B cell (primary cell): ENCODE measurements at regions not wholly inside any gene's neighbourhood (a gene's known extent, or its start where the extent isn't known, plus 50 kb on each side); places are given as distances from the start of the nearest gene placed in this dataset.

ENCODE experiments used
- ATAC-seq: fragments of 200-7000 bp; cut with Tn5 transposase; one replicate; pipeline ENCODE4 v1.10.0; 2021; ENCODE audit warnings: low read depth, mild to moderate bottlenecking, moderate number of reproducible peaks, moderate library complexity
- CTCF ChIA-PET: fragments of 350-600 bp; sonication (Branson Sonifier 250); formaldehyde crosslinking; loops from one replicate; lab custom pipeline; 2021; ENCODE audit warnings: antibody characterized with exemption, inconsistent platforms; lab: Charles Lee
- POLR2A ChIA-PET: fragments of 350-600 bp; sonication (Branson Sonifier 250); formaldehyde crosslinking; loops from one replicate; lab custom pipeline; 2021; ENCODE audit warnings: antibody characterized with exemption; lab: Charles Lee
- DNase-seq: peaks from one replicate; pipeline ENCODE4 v3.0.0; 2013
- H2AFZ ChIP-seq: 2 replicates; pipeline ENCODE4 v1.6.1; 2012; ENCODE audit warnings: mild to moderate bottlenecking, low read depth, low read length; ENCODE audit not compliant: insufficient read depth, poor library complexity, severe bottlenecking
- H3K27ac ChIP-seq, 2 donors: 1 replicate in 1 of 2; 2 replicates in 1 of 2; pipeline ENCODE4 v1.5.1; 2012 to 2013; ENCODE audit warnings: low read length in 2 of 2, mild to moderate bottlenecking in 2 of 2, moderate library complexity in 1 of 2
- H3K27me3 ChIP-seq, 4 experiments: fragments of 200-600 bp in 1 of 4; sonication (generic) in 1 of 4; replicated peaks in 1 of 4; 1 replicate in 2 of 4; 2 replicates in 2 of 4; pipeline versions ENCODE4 v1.6.1 to v1.7.0; 2013 to 2016; ENCODE audit warnings: low read length in 3 of 4, mild to moderate bottlenecking in 2 of 4, mixed read lengths in 1 of 4, moderate library complexity in 1 of 4; ENCODE audit not compliant: insufficient read depth in 4 of 4, control insufficient read depth in 3 of 4; ENCODE audit errors: control extremely low read depth in 1 of 4
- H3K36me3 ChIP-seq, 2 experiments: replicated peaks in 1 of 2; 1 replicate in 1 of 2; 2 replicates in 1 of 2; pipeline versions ENCODE4 v1.6.1 to v1.7.1; 2013; ENCODE audit warnings: low read length in 1 of 2; ENCODE audit not compliant: insufficient read depth in 2 of 2, control insufficient read depth in 1 of 2; ENCODE audit errors: control extremely low read depth in 1 of 2, extremely low read depth in 1 of 2
- H3K4me1 ChIP-seq, 2 donors: fragments of 200-600 bp in 1 of 2; sonication (generic) in 1 of 2; 1 replicate in 1 of 2; 2 replicates in 1 of 2; pipeline versions ENCODE4 v1.5.1 to v1.6.1; 2013 to 2017; ENCODE audit warnings: low read length in 2 of 2; ENCODE audit not compliant: control insufficient read depth in 2 of 2, insufficient read depth in 2 of 2
- H3K4me2 ChIP-seq: replicated peaks from 2 replicates; pipeline ENCODE3; 2012; ENCODE audit warnings: mild to moderate bottlenecking, low read depth, low read length; ENCODE audit not compliant: poor library complexity, severe bottlenecking
- H3K4me3 ChIP-seq, 5 experiments: fragments of 200-600 bp in 1 of 5; sonication (generic) in 1 of 5; 1 replicate in 3 of 5; 2 replicates in 2 of 5; pipeline versions ENCODE4 v1.5.1 to v1.7.0; 2011 to 2016; ENCODE audit warnings: low read length in 4 of 5, mild to moderate bottlenecking in 4 of 5, low read depth in 2 of 5, control low read depth in 1 of 5, moderate library complexity in 1 of 5; ENCODE audit not compliant: insufficient read depth in 1 of 5; ENCODE audit errors: control extremely low read depth in 1 of 5, extremely low read depth in 1 of 5
- H3K79me2 ChIP-seq: fragments of 200-600 bp; sonication (generic); one replicate; pipeline ENCODE4 v1.6.0; 2016; ENCODE audit warnings: low read length; ENCODE audit not compliant: control insufficient read depth, insufficient read depth
- H3K9ac ChIP-seq: fragments of 200-600 bp; sonication (generic); 2 replicates; pipeline ENCODE4 v1.6.1; 2017; ENCODE audit warnings: mild to moderate bottlenecking, low read length, moderate library complexity
- H3K9me3 ChIP-seq, 3 donors: one replicate each; pipeline versions ENCODE4 v1.6.1 to v1.7.1; 2013; ENCODE audit warnings: low read length in 2 of 3; ENCODE audit not compliant: control insufficient read depth in 2 of 3, insufficient read depth in 1 of 3; ENCODE audit errors: control extremely low read depth in 1 of 3
- H4K20me1 ChIP-seq: 2 replicates; pipeline ENCODE4 v1.6.0; 2012; ENCODE audit warnings: mild to moderate bottlenecking, low read length; ENCODE audit not compliant: insufficient read depth, control insufficient read depth, poor library complexity, severe bottlenecking
- H3K27ac Mint-ChIP-seq: one replicate; pipeline ENCODE4 v1.8.0; 2021; ENCODE audit warnings: mixed read lengths
- H3K27me3 Mint-ChIP-seq: one replicate; pipeline ENCODE4 v1.8.0; 2021; ENCODE audit warnings: mixed read lengths
- H3K4me1 Mint-ChIP-seq: one replicate; pipeline ENCODE4 v1.8.0; 2021; ENCODE audit warnings: mixed read lengths
- H3K4me3 Mint-ChIP-seq: one replicate; pipeline ENCODE4 v1.8.0; 2021; ENCODE audit warnings: mixed read lengths
- H3K9me3 Mint-ChIP-seq: one replicate; pipeline ENCODE4 v1.8.0; 2022; ENCODE audit warnings: mixed read lengths; ENCODE audit not compliant: insufficient read depth
- CTCF ChIP-seq: fragments of 200-600 bp; IDR thresholded peaks from one replicate; pipeline ENCODE4 v1.8.0; 2022; ENCODE audit warnings: antibody characterized with exemption, mild to moderate bottlenecking
- EZH2 ChIP-seq: IDR thresholded peaks from 2 replicates; pipeline ENCODE4 v1.6.1; 2012; ENCODE audit warnings: borderline replicate concordance, low read depth, mild to moderate bottlenecking, moderate library complexity, low read length; ENCODE audit not compliant: insufficient read depth, poor library complexity, severe bottlenecking
- WGBS: methylation state at CpG from one replicate; pipeline ENCODE4 v1.1.5; 2013; ENCODE audit warnings: missing lambda C conversion rate; ENCODE audit not compliant: insufficient coverage; 5-methylcytosine and 5-hydroxymethylcytosine counted together
- intact Hi-C: fragments of 100-400 bp; cut with micrococcal nuclease; formaldehyde crosslinking; loops from one replicate; pipeline ENCODE4 v1.10.0; 2022

GRCh38 chrX:147776988-147777387 lies 134.7 kb upstream of the FMR1 start:
- Histone ChIP-seq H3K79me2 (no peaks in the 10 kb centered on the region), H3K27ac (no peak overlapping the region), H3K36me3 (no peaks in the 10 kb centered on the region), H3K9ac (no peak overlapping the region), H3K9me3 (no peaks in the 10 kb centered on the region), H4K20me1 (no peaks in the 10 kb centered on the region), H3K4me3 (no peak overlapping the region), H3K4me2 (no peak overlapping the region), H3K4me1 (no peaks in the 10 kb centered on the region), H2AFZ (no peak overlapping the region), H3K27me3 (no peaks in the 10 kb centered on the region)
- no peaks in the 10 kb centered on the region for H3K27me3 Mint-ChIP-seq
- H3K4me3 Mint-ChIP-seq = no peak overlapping the region
- no CpG with 5 or more reads among the region's 1 CpG for WGBS
- H3K27ac Mint-ChIP-seq = no peak overlapping the region
- ATAC-seq (no peak), DNase-seq (no peak)
- H3K4me1 Mint-ChIP-seq = no peaks in the 10 kb centered on the region
- ChIA-PET CTCF (no interaction called here), POLR2A (no interaction called here)
- no peaks in the 10 kb centered on the region for H3K9me3 Mint-ChIP-seq
- intact Hi-C loops = no loop called here
- TF ChIP-seq EZH2 = no peak
- TF ChIP-seq CTCF = no peak

GRCh38 chrX:147779173-147779572 lies 132.5 kb upstream of the FMR1 start:
- Histone ChIP-seq H3K9me3 (no peaks in the 10 kb centered on the region), H3K4me2 (no peak overlapping the region), H3K4me3 (no peak overlapping the region), H2AFZ (no peak overlapping the region), H3K79me2 (no peaks in the 10 kb centered on the region), H3K27ac (no peak overlapping the region), H3K27me3 (no peaks in the 10 kb centered on the region), H4K20me1 (no peaks in the 10 kb centered on the region), H3K36me3 (no peaks in the 10 kb centered on the region), H3K4me1 (no peaks in the 10 kb centered on the region), H3K9ac (no peak overlapping the region)
- H3K27me3 Mint-ChIP-seq = no peaks in the 10 kb centered on the region
- intact Hi-C loops = no loop called here
- POLR2A ChIA-PET = no interaction called here
- H3K9me3 Mint-ChIP-seq = no peaks in the 10 kb centered on the region
- no peaks in the 10 kb centered on the region for H3K4me1 Mint-ChIP-seq
- CTCF ChIA-PET = no interaction called here
- no peak overlapping the region for H3K27ac Mint-ChIP-seq
- no peak for DNase-seq
- ATAC-seq = no peak
- TF ChIP-seq CTCF (no peak), EZH2 (no peak)
- H3K4me3 Mint-ChIP-seq = no peak overlapping the region
